SK-N-SH (cell line): ENCODE measurements at regions not wholly inside any gene's neighbourhood (a gene's known extent, or its start where the extent isn't known, plus 50 kb on each side); places are given as distances from the start of the nearest gene placed in this dataset.

Experiments
- CTCF ChIA-PET: fragments of 300-600, 350-600 bp; formaldehyde crosslinking; extraction: SDS; loops from one replicate; lab custom pipeline; 2021; lab: Yijun Ruan, JAX
- POLR2A ChIA-PET: fragments of 350-600 bp; sonication (Branson Sonifier 250); formaldehyde crosslinking; extraction: SDS; loops from one replicate; lab custom pipeline; 2020; ENCODE audit warnings: antibody characterized with exemption, inconsistent platforms; lab: Yijun Ruan, JAX
- DNase-seq: peaks from one replicate; pipeline ENCODE4 v3.0.0; 2012
- H2AFZ ChIP-seq: fragments of 200-600 bp; sonication (generic); 2 replicates; pipeline ENCODE4 v1.8.1; 2016; ENCODE audit warnings: antibody characterized with exemption, mild to moderate bottlenecking, low read depth
- H3F3A ChIP-seq: fragments of 200-600 bp; sonication (generic); replicated peaks from 2 replicates; pipeline ENCODE3; 2016; ENCODE audit warnings: antibody characterized with exemption, mild to moderate bottlenecking; ENCODE audit not compliant: insufficient read depth
- H3K27ac ChIP-seq, 2 experiments: fragments of 200-500 bp in 1 of 2; fragments of 200-600 bp in 1 of 2; sonication (Bioruptor generic) in 1 of 2; sonication (generic), shearing (Covaris generic) in 1 of 2; 2 replicates each; pipeline versions ENCODE4 v1.5.1 to v1.6.1; 2014 to 2016; ENCODE audit warnings: low read depth in 2 of 2, inconsistent platforms in 1 of 2, low read length in 1 of 2, mild to moderate bottlenecking in 1 of 2, mixed read lengths in 1 of 2
- H3K27me3 ChIP-seq: fragments of 200-600 bp; sonication (generic), shearing (Covaris generic); 2 replicates; pipeline ENCODE4 v1.6.1; 2016; ENCODE audit warnings: mixed run types; ENCODE audit not compliant: insufficient read depth
- H3K36me3 ChIP-seq, 2 experiments: fragments of 200-500 bp in 1 of 2; fragments of 200-600 bp in 1 of 2; sonication (Bioruptor generic) in 1 of 2; sonication (generic) in 1 of 2; replicated peaks in 1 of 2; 2 replicates each; pipeline versions ENCODE3 to v1.5.1; 2014 to 2016; ENCODE audit warnings: low read length in 1 of 2, mild to moderate bottlenecking in 1 of 2; ENCODE audit not compliant: insufficient read depth in 2 of 2, control insufficient read depth in 1 of 2
- H3K4me1 ChIP-seq, 2 experiments: fragments of 200-500 bp in 1 of 2; fragments of 200-600 bp in 1 of 2; sonication (Bioruptor generic) in 1 of 2; sonication (generic), shearing (Covaris generic) in 1 of 2; 2 replicates each; pipeline versions ENCODE4 v1.5.1 to v1.6.1; 2014 to 2016; ENCODE audit warnings: low read depth in 1 of 2, low read length in 1 of 2, mixed run types in 1 of 2; ENCODE audit not compliant: insufficient read depth in 2 of 2, control insufficient read depth in 1 of 2
- H3K4me2 ChIP-seq: fragments of 200-600 bp; sonication (generic), shearing (Covaris generic); 2 replicates; pipeline ENCODE4 v1.6.1; 2017; ENCODE audit warnings: mixed run types
- H3K4me3 ChIP-seq, 2 experiments: fragments of 200-500 bp in 1 of 2; fragments of 200-600 bp in 1 of 2; sonication (Bioruptor generic) in 1 of 2; sonication (generic), shearing (Covaris generic) in 1 of 2; 2 replicates each; pipeline versions ENCODE4 v1.5.1 to v1.8.1; 2014 to 2016; ENCODE audit warnings: low read depth in 2 of 2, inconsistent platforms in 1 of 2, low read length in 1 of 2, mild to moderate bottlenecking in 1 of 2, mixed read lengths in 1 of 2, moderate library complexity in 1 of 2
- H3K79me2 ChIP-seq: fragments of 200-600 bp; sonication (generic); 2 replicates; pipeline ENCODE4 v1.8.1; 2017; ENCODE audit warnings: mild to moderate bottlenecking; ENCODE audit not compliant: insufficient read depth
- H3K9ac ChIP-seq: fragments of 200-600 bp; sonication (generic); 2 replicates; pipeline ENCODE4 v1.6.1; 2017; ENCODE audit warnings: mixed run types
- H3K9me2 ChIP-seq: fragments of 200-600 bp; sonication (generic); 2 replicates; pipeline ENCODE4 v1.6.1; 2017; ENCODE audit warnings: mixed run types
- H3K9me3 ChIP-seq: fragments of 200-600 bp; sonication (generic); 2 replicates; pipeline ENCODE4 v1.6.1; 2017; ENCODE audit warnings: mixed run types, mild to moderate bottlenecking, moderate library complexity
- H4K20me1 ChIP-seq: fragments of 200-600 bp; sonication (generic); 2 replicates; pipeline ENCODE4 v1.6.1; 2017; ENCODE audit warnings: mild to moderate bottlenecking, mixed run types; ENCODE audit not compliant: insufficient read depth
- EZH2phosphoT487 ChIP-seq: fragments of 200-600 bp; sonication (generic); IDR thresholded peaks from 2 replicates; pipeline ENCODE4 v1.6.1; 2017; ENCODE audit warnings: low read depth, mixed run types, mild to moderate bottlenecking, antibody characterized with exemption, moderate library complexity, borderline replicate concordance
- FOXJ3 ChIP-seq: sonication (generic); formaldehyde crosslinking; IDR thresholded peaks from 2 replicates; pipeline ENCODE4 v1.5.1; 2020; ENCODE audit warnings: mild to moderate bottlenecking, missing genetic modification reagents
- GATA2 ChIP-seq: sonication (generic); formaldehyde crosslinking; IDR thresholded peaks from 2 replicates; pipeline ENCODE4 v1.5.0; 2020; ENCODE audit warnings: mild to moderate bottlenecking, missing genetic modification reagents
- NFIC ChIP-seq: IDR thresholded peaks from 2 replicates; pipeline ENCODE4 v1.4.0; 2012; ENCODE audit warnings: borderline replicate concordance
- POLR2AphosphoS5 ChIP-seq: IDR thresholded peaks from 2 replicates; pipeline ENCODE4 v1.6.1; 2012; ENCODE audit warnings: low read depth, low read length
- REST ChIP-seq: IDR thresholded peaks from 2 replicates; pipeline ENCODE4 v1.6.1; 2012; ENCODE audit warnings: mild to moderate bottlenecking, low read depth, low read length, moderate library complexity
- RXRA ChIP-seq: IDR thresholded peaks from 2 replicates; pipeline ENCODE4 v1.4.0; 2012; ENCODE audit warnings: low read depth, mild to moderate bottlenecking, borderline replicate concordance
- SIN3A ChIP-seq: IDR thresholded peaks from 2 replicates; pipeline ENCODE4 v1.6.1; 2012; ENCODE audit warnings: low read depth, mild to moderate bottlenecking, low read length, moderate library complexity, borderline replicate concordance
- WGBS: methylation state at CpG from one replicate; pipeline ENCODE4 v1.1.6; 2017; ENCODE audit warnings: low lambda C conversion rate; 5-methylcytosine and 5-hydroxymethylcytosine counted together
- TF ChIP-seq, protein P1 (sequence below): IDR thresholded peaks from 2 replicates; pipeline ENCODE4; 2012
- TF ChIP-seq, protein P2 (sequence below): IDR thresholded peaks from 2 replicates; pipeline ENCODE4 v1.4.0; 2012; ENCODE audit warnings: low read depth, borderline replicate concordance
- TF ChIP-seq, protein P3 (sequence below): fragments of 150-350 bp; IDR thresholded peaks from 2 replicates; pipeline ENCODE4 v1.6.1; 2016; ENCODE audit warnings: mild to moderate bottlenecking, low read depth, low read length
- TF ChIP-seq, protein P4 (sequence below): IDR thresholded peaks from 2 replicates; pipeline ENCODE4 v1.4.0; 2012; ENCODE audit warnings: low read depth, borderline replicate concordance

GRCh38 chr6:150698391-150698790 is 98.7 kb downstream of the PLEKHG1 start:
- CTCF ChIA-PET = no interaction called here

More at GRCh38 chr6:150698391-150698790, 98.7 kb downstream of the PLEKHG1 start:
- no peaks in the 10 kb centered on the region for H3K9me3 ChIP-seq
- H3K4me1 ChIP-seq = no peaks in the 10 kb centered on the region; a peak in 1 of 4 replicates
- no peak overlapping the region for H3K4me3 ChIP-seq
- no peaks in the 10 kb centered on the region for H4K20me1 ChIP-seq
- TF ChIP-seq RXRA = no peak
- TF ChIP-seq GATA2 = no peak
- TF ChIP-seq, protein P1, sequence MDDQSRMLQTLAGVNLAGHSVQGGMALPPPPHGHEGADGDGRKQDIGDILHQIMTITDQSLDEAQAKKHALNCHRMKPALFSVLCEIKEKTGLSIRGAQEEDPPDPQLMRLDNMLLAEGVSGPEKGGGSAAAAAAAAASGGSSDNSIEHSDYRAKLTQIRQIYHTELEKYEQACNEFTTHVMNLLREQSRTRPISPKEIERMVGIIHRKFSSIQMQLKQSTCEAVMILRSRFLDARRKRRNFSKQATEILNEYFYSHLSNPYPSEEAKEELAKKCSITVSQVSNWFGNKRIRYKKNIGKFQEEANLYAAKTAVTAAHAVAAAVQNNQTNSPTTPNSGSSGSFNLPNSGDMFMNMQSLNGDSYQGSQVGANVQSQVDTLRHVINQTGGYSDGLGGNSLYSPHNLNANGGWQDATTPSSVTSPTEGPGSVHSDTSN = no peak
- TF ChIP-seq FOXJ3 (CRISPR knock-in tag) = no peak
- TF ChIP-seq POLR2AphosphoS5 = no peak
- no peak for TF ChIP-seq NFIC
- TF ChIP-seq, protein P2, sequence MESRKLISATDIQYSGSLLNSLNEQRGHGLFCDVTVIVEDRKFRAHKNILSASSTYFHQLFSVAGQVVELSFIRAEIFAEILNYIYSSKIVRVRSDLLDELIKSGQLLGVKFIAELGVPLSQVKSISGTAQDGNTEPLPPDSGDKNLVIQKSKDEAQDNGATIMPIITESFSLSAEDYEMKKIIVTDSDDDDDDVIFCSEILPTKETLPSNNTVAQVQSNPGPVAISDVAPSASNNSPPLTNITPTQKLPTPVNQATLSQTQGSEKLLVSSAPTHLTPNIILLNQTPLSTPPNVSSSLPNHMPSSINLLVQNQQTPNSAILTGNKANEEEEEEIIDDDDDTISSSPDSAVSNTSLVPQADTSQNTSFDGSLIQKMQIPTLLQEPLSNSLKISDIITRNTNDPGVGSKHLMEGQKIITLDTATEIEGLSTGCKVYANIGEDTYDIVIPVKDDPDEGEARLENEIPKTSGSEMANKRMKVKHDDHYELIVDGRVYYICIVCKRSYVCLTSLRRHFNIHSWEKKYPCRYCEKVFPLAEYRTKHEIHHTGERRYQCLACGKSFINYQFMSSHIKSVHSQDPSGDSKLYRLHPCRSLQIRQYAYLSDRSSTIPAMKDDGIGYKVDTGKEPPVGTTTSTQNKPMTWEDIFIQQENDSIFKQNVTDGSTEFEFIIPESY = no peak
- TF ChIP-seq, protein P3, sequence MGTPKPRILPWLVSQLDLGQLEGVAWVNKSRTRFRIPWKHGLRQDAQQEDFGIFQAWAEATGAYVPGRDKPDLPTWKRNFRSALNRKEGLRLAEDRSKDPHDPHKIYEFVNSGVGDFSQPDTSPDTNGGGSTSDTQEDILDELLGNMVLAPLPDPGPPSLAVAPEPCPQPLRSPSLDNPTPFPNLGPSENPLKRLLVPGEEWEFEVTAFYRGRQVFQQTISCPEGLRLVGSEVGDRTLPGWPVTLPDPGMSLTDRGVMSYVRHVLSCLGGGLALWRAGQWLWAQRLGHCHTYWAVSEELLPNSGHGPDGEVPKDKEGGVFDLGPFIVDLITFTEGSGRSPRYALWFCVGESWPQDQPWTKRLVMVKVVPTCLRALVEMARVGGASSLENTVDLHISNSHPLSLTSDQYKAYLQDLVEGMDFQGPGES = no peak
- TF ChIP-seq SIN3A = no peak
- no peak for TF ChIP-seq EZH2phosphoT487
- TF ChIP-seq REST = no peak
- TF ChIP-seq, protein P4, sequence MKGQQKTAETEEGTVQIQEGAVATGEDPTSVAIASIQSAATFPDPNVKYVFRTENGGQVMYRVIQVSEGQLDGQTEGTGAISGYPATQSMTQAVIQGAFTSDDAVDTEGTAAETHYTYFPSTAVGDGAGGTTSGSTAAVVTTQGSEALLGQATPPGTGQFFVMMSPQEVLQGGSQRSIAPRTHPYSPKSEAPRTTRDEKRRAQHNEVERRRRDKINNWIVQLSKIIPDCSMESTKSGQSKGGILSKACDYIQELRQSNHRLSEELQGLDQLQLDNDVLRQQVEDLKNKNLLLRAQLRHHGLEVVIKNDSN = no peak
- TF ChIP-seq, all 33 proteins: peak for 0
- WGBS = 28% methylated on average over 6 of the region's 6 CpGs
- Histone ChIP-seq H3K9me2 (no peaks in the 10 kb centered on the region), H3K9ac (no peak overlapping the region), H3K27ac (no peak overlapping the region), H2AFZ (no peak overlapping the region), H3K79me2 (no peaks in the 10 kb centered on the region), H3K27me3 (no peaks in the 10 kb centered on the region), H3F3A (no peaks in the 10 kb centered on the region), H3K36me3 (no peaks in the 10 kb centered on the region), H3K4me2 (no peak overlapping the region)
- POLR2A ChIA-PET = no interaction called here
- no peak for DNase-seq
